HG03457 (cell line): ENCODE measurements at regions not wholly inside any gene's neighbourhood (a gene's known extent, or its start where the extent isn't known, plus 50 kb on each side); places are given as distances from the start of the nearest gene placed in this dataset.
A peak's percentile ranks its signal among the peaks of the same experiment; 100 is the strongest.

Experiments
- ATAC-seq: cut with Tn5 transposase; IDR thresholded peaks from one replicate; pipeline ENCODE4 v1.9.1; 2021; ENCODE audit warnings: moderate number of reproducible peaks; ENCODE audit not compliant: unreplicated experiment

- no peak for ATAC-seq
Observed at GRCh38 chr6:144646093-144647056, 361.2 kb downstream of the UTRN start.

- no peak for ATAC-seq
Observed at GRCh38 chr6:144647406-144647964, 362.4 kb downstream of the UTRN start.

- ATAC-seq: no peak
Observed at GRCh38 chr6:144647971-144648651, 363.0 kb downstream of the UTRN start.

GRCh38 chr6:144649085-144649484, 363.9 kb downstream of the UTRN start:
- ATAC-seq: no peak

GRCh38 chr6:144651234-144651633, 366.1 kb downstream of the UTRN start:
- ATAC-seq: no peak

GRCh38 chr6:144652292-144652891, 367.3 kb downstream of the UTRN start:
- no peak for ATAC-seq

- ATAC-seq: peak; percentile 86
Observed at GRCh38 chr6:144653885-144654505, 368.9 kb downstream of the UTRN start.

- ATAC-seq: no peak
Observed at GRCh38 chr6:144654506-144654905, 369.4 kb downstream of the UTRN start.

GRCh38 chr6:144655376-144655775, 370.2 kb downstream of the UTRN start:
- no peak for ATAC-seq

GRCh38 chr6:144657691-144658090, 372.6 kb downstream of the UTRN start:
- no peak for ATAC-seq

GRCh38 chr6:144659202-144660182, 374.4 kb downstream of the UTRN start:
- peak; percentile 61 for ATAC-seq

GRCh38 chr6:144660561-144661115, 375.5 kb downstream of the UTRN start:
- ATAC-seq: no peak

GRCh38 chr6:144661116-144661806, 376.1 kb downstream of the UTRN start:
- ATAC-seq: no peak

GRCh38 chr6:144662812-144663365, 377.8 kb downstream of the UTRN start:
- ATAC-seq: no peak

GRCh38 chr6:144664281-144664680, 379.1 kb downstream of the UTRN start:
- ATAC-seq: no peak

GRCh38 chr6:144664947-144665346, 379.8 kb downstream of the UTRN start:
- no peak for ATAC-seq

- no peak for ATAC-seq
Observed at GRCh38 chr6:144665932-144666450, 380.9 kb downstream of the UTRN start.

- ATAC-seq: no peak
Observed at GRCh38 chr6:144666781-144667180, 381.6 kb downstream of the UTRN start.
